Liver (tissue), 8 donors: ENCODE measurements at regions not wholly inside any gene's neighbourhood (a gene's known extent, or its start where the extent isn't known, plus 50 kb on each side); places are given as distances from the start of the nearest gene placed in this dataset.

Experiments used
- DNase-seq: peaks from one replicate; pipeline ENCODE4 v3.0.0-alpha.2; 2017; ENCODE audit warnings: low spot score
- H3K27ac ChIP-seq, 2 donors: one replicate each; pipeline ENCODE4 v1.7.0; 2013; ENCODE audit warnings: inconsistent platforms in 2 of 2, low read length in 2 of 2, control low read depth in 1 of 2, low read depth in 1 of 2, mild to moderate bottlenecking in 1 of 2
- H3K27me3 ChIP-seq, 4 donors: one replicate each; pipeline versions ENCODE4 v1.6.1 to v1.7.0; 2013; ENCODE audit warnings: low read length in 3 of 4, inconsistent platforms in 1 of 4, mild to moderate bottlenecking in 1 of 4, moderate library complexity in 1 of 4; ENCODE audit not compliant: control insufficient read depth in 4 of 4, insufficient read depth in 4 of 4
- H3K36me3 ChIP-seq, 4 donors: one replicate each; pipeline versions ENCODE4 v1.6.1 to v1.7.0; 2013; ENCODE audit warnings: low read length in 3 of 4, mild to moderate bottlenecking in 3 of 4, low read depth in 1 of 4, moderate library complexity in 1 of 4; ENCODE audit not compliant: control insufficient read depth in 4 of 4, insufficient read depth in 3 of 4
- H3K4me1 ChIP-seq, 4 donors: one replicate each; pipeline versions ENCODE4 v1.6.1 to v1.7.0; 2013; ENCODE audit warnings: low read length in 3 of 4, mild to moderate bottlenecking in 3 of 4, moderate library complexity in 1 of 4; ENCODE audit not compliant: control insufficient read depth in 4 of 4, insufficient read depth in 4 of 4
- H3K4me3 ChIP-seq, 3 donors: one replicate each; pipeline versions ENCODE4 v1.6.1 to v1.7.0; 2013; ENCODE audit warnings: low read length in 3 of 3, control low read depth in 1 of 3, low read depth in 1 of 3, mild to moderate bottlenecking in 1 of 3
- H3K9ac ChIP-seq, 2 donors: one replicate each; pipeline ENCODE4 v1.7.0; 2013; ENCODE audit warnings: low read length in 2 of 2, mild to moderate bottlenecking in 2 of 2, moderate library complexity in 2 of 2, control low read depth in 1 of 2, low read depth in 1 of 2
- H3K9me3 ChIP-seq, 4 donors: one replicate each; pipeline versions ENCODE4 v1.6.1 to v1.7.0; 2013; ENCODE audit warnings: low read length in 3 of 4; ENCODE audit not compliant: control insufficient read depth in 4 of 4
- CTCF ChIP-seq: fragments of 150-350 bp; IDR thresholded peaks from 2 replicates; pipeline ENCODE4 v1.5.1; 2017; ENCODE audit warnings: improper control_type of control experiment, low read depth, low read length; ENCODE audit not compliant: missing input control
- EGR1 ChIP-seq, 2 donors: IDR thresholded peaks; 2 replicates each; pipeline ENCODE4 v1.6.1; 2016 to 2018; ENCODE audit warnings: antibody characterized with exemption in 2 of 2, low read depth in 2 of 2
- FOXA1 ChIP-seq: IDR thresholded peaks from 2 replicates; pipeline ENCODE4 v1.6.1; 2016; ENCODE audit warnings: antibody characterized with exemption
- FOXA2 ChIP-seq: IDR thresholded peaks from 2 replicates; pipeline ENCODE4 v1.6.1; 2016; ENCODE audit warnings: antibody characterized with exemption
- GABPA ChIP-seq, 2 donors: IDR thresholded peaks in 1 of 2; conservative IDR thresholded peaks in 1 of 2; 2 replicates each; pipeline ENCODE4 v1.6.1; 2016; ENCODE audit warnings: antibody characterized with exemption in 2 of 2, mild to moderate bottlenecking in 1 of 2, moderate library complexity in 1 of 2
- HNF4A ChIP-seq, 2 donors: conservative IDR thresholded peaks; 2 replicates each; pipeline ENCODE4 v1.6.1; 2016; ENCODE audit warnings: antibody characterized with exemption in 2 of 2, mild to moderate bottlenecking in 2 of 2
- HNF4G ChIP-seq: IDR thresholded peaks from 2 replicates; pipeline ENCODE4 v1.6.1; 2016; ENCODE audit warnings: antibody characterized with exemption
- JUND ChIP-seq, 2 donors: IDR thresholded peaks; 2 replicates each; pipeline ENCODE4 v1.6.1; 2016; ENCODE audit warnings: antibody characterized with exemption in 2 of 2
- MAX ChIP-seq: IDR thresholded peaks from 2 replicates; pipeline ENCODE4 v1.6.1; 2016; ENCODE audit warnings: antibody characterized with exemption
- RAD21 ChIP-seq, 2 donors: IDR thresholded peaks; 2 replicates each; pipeline ENCODE4 v1.6.1; 2016; ENCODE audit warnings: antibody characterized with exemption in 2 of 2, mild to moderate bottlenecking in 2 of 2
- RXRA ChIP-seq, 2 donors: IDR thresholded peaks; 2 replicates each; pipeline ENCODE4 v1.6.1; 2017 to 2018; ENCODE audit warnings: antibody characterized with exemption in 2 of 2, mild to moderate bottlenecking in 1 of 2
- TAF1 ChIP-seq: conservative IDR thresholded peaks from 2 replicates; pipeline ENCODE4 v1.6.1; 2016; ENCODE audit warnings: antibody characterized with exemption, mild to moderate bottlenecking
- WGBS: extraction: QIAGEN DNeasy Blood & Tissue Kit; methylation state at CpG from one replicate; pipeline ENCODE4 v1.1.7; 2013; 5-methylcytosine and 5-hydroxymethylcytosine counted together
- TF ChIP-seq, protein P1 (sequence below): IDR thresholded peaks from 2 replicates; pipeline ENCODE4 v1.6.1; 2016; ENCODE audit warnings: antibody characterized with exemption
- TF ChIP-seq, protein P2 (sequence below): IDR thresholded peaks from 2 replicates; pipeline ENCODE4 v1.6.1; 2016; ENCODE audit warnings: antibody characterized with exemption
- donor health status: healthy.
- donor health status: healthy.
- donor health status: healthy.
- donor health status: healthy.
- donor health status: healthy.

- 83% methylated on average over 4 of the region's 4 CpGs for WGBS
- no peak overlapping the region for H3K4me3 ChIP-seq
- H3K4me1 ChIP-seq: no peaks in the 10 kb centered on the region
- no peak overlapping the region for H3K9ac ChIP-seq
- H3K9me3 ChIP-seq: no peaks in the 10 kb centered on the region
- TF ChIP-seq HNF4A (conservative IDR thresholded peaks at IDR 0.05): no peak
- no peak for TF ChIP-seq RXRA (IDR thresholded peaks at IDR 0.05)
- no peak for TF ChIP-seq JUND (IDR thresholded peaks at IDR 0.05)
- TF ChIP-seq HNF4G: no peak
- TF ChIP-seq GABPA (IDR thresholded peaks at IDR 0.05 in 1 of 2, conservative IDR thresholded peaks at IDR 0.05 in 1 of 2): no peak
- no peak for TF ChIP-seq MAX
- TF ChIP-seq EGR1 (IDR thresholded peaks at IDR 0.05; ENCODE audit: low read depth in 2 of 2): no peak
- no peak for TF ChIP-seq RAD21 (IDR thresholded peaks at IDR 0.05)
- no peak for TF ChIP-seq TAF1
- TF ChIP-seq, protein P1, sequence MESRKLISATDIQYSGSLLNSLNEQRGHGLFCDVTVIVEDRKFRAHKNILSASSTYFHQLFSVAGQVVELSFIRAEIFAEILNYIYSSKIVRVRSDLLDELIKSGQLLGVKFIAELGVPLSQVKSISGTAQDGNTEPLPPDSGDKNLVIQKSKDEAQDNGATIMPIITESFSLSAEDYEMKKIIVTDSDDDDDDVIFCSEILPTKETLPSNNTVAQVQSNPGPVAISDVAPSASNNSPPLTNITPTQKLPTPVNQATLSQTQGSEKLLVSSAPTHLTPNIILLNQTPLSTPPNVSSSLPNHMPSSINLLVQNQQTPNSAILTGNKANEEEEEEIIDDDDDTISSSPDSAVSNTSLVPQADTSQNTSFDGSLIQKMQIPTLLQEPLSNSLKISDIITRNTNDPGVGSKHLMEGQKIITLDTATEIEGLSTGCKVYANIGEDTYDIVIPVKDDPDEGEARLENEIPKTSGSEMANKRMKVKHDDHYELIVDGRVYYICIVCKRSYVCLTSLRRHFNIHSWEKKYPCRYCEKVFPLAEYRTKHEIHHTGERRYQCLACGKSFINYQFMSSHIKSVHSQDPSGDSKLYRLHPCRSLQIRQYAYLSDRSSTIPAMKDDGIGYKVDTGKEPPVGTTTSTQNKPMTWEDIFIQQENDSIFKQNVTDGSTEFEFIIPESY: no peak
- H3K27ac ChIP-seq: no peak overlapping the region
- no peaks in the 10 kb centered on the region for H3K27me3 ChIP-seq
- no peak for DNase-seq
- no peaks in the 10 kb centered on the region for H3K36me3 ChIP-seq
Measured at GRCh38 chr18:55138401-55138800, 179.1 kb upstream of the CCDC68 start.

DNA sequence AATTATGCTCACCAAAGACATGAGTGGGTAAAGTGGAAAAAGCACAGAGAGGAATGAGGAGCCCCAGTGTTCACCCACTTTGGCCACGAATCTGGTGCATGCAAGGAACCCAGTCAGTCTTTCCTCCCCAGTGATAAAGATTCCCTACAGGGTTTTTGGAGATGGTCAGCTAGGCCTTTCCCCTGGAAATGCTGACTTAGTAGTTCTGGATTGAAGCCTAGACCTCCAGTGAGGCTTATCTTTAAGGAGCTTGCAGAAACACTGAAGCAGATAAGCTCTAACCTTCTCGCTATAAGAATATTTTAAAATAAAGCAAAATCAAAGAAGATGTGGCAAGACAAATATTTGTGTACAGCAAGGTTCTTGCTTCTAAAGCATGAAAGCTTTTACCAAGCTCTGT is 178.3 kb upstream of the CCDC68 start:
- H3K4me3 ChIP-seq: no peak overlapping the region
- H3K27me3 ChIP-seq: no peaks in the 10 kb centered on the region
- H3K4me1 ChIP-seq: no peaks in the 10 kb centered on the region
- no peak for TF ChIP-seq FOXA2
- TF ChIP-seq CTCF: no peak
- TF ChIP-seq JUND (IDR thresholded peaks at IDR 0.05): no peak
- no peak for TF ChIP-seq FOXA1
- TF ChIP-seq GABPA (IDR thresholded peaks at IDR 0.05 in 1 of 2, conservative IDR thresholded peaks at IDR 0.05 in 1 of 2): no peak
- 73% methylated on average over 2 of the region's 2 CpGs for WGBS
- no peak overlapping the region for H3K27ac ChIP-seq
- H3K36me3 ChIP-seq: no peaks in the 10 kb centered on the region
- no peaks in the 10 kb centered on the region for H3K9me3 ChIP-seq
- no peak for DNase-seq
- no peak overlapping the region for H3K9ac ChIP-seq

- no peak for DNase-seq
- Histone ChIP-seq H3K4me3 (no peak overlapping the region), H3K9ac (no peak overlapping the region), H3K36me3 (no peaks in the 10 kb centered on the region), H3K27ac (no peak overlapping the region), H3K4me1 (no peaks in the 10 kb centered on the region), H3K27me3 (no peaks in the 10 kb centered on the region), H3K9me3 (no peaks in the 10 kb centered on the region)
- WGBS: 74% methylated on average over 7 of the region's 7 CpGs
- TF ChIP-seq, protein P1: no peak
- TF ChIP-seq FOXA1 (no peak), HNF4A (conservative IDR thresholded peaks at IDR 0.05) (no peak), TAF1 (no peak), CTCF (no peak), JUND (IDR thresholded peaks at IDR 0.05) (no peak), EGR1 (IDR thresholded peaks at IDR 0.05; ENCODE audit: low read depth in 2 of 2) (no peak), RAD21 (IDR thresholded peaks at IDR 0.05) (no peak), GABPA (IDR thresholded peaks at IDR 0.05 in 1 of 2, conservative IDR thresholded peaks at IDR 0.05 in 1 of 2) (no peak), HNF4G (no peak), MAX (no peak)
- TF ChIP-seq, protein P2, sequence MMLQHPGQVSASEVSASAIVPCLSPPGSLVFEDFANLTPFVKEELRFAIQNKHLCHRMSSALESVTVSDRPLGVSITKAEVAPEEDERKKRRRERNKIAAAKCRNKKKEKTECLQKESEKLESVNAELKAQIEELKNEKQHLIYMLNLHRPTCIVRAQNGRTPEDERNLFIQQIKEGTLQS: no peak
Measured at GRCh38 chr18:55136864-55137263, 177.6 kb upstream of the CCDC68 start.
